ENCODE measurements at regions not wholly inside any gene's neighbourhood (a gene's known extent, or its start where the extent isn't known, plus 50 kb on each side); places are given as distances from the start of the nearest gene placed in this dataset.
"Not testable (repeated sequence)": the region's sequence is repeated elsewhere in the genome, so short reads cannot be mapped to it uniquely, and the experiment has no call there.

GRCh38 chrX:82528525-82528924 lies 979.6 kb upstream of the POU3F4 start:
- no peak for DNase-seq (ENCODE audit: low read depth)

GRCh38 chrX:82534086-82534597 lies 973.9 kb upstream of the POU3F4 start:
- no peak for DNase-seq (ENCODE audit: low read depth)

- DNase-seq (ENCODE audit: low read depth): not testable (repeated sequence)
Observed at GRCh38 chrX:82537205-82537604, 970.9 kb upstream of the POU3F4 start.

GRCh38 chrX:82541822-82542221 lies 966.3 kb upstream of the POU3F4 start:
- DNase-seq (ENCODE audit: low read depth): no peak

- not testable (repeated sequence) for DNase-seq (ENCODE audit: low read depth)
Observed at GRCh38 chrX:82552201-82552600, 955.9 kb upstream of the POU3F4 start.

GRCh38 chrX:82556588-82556987 lies 951.5 kb upstream of the POU3F4 start:
- DNase-seq (ENCODE audit: low read depth): no peak

GRCh38 chrX:82585868-82586267 lies 922.2 kb upstream of the POU3F4 start:
- no peak for DNase-seq (ENCODE audit: low read depth)

GRCh38 chrX:82589410-82589809 lies 918.7 kb upstream of the POU3F4 start:
- DNase-seq (ENCODE audit: low read depth): no peak

- DNase-seq (ENCODE audit: low read depth): no peak
Observed at GRCh38 chrX:82591421-82591820, 916.7 kb upstream of the POU3F4 start.

- no peak for DNase-seq (ENCODE audit: low read depth)
Observed at GRCh38 chrX:82626978-82627377, 881.1 kb upstream of the POU3F4 start.

GRCh38 chrX:82627568-82627967 lies 880.5 kb upstream of the POU3F4 start:
- no peak for DNase-seq (ENCODE audit: low read depth)

- DNase-seq (ENCODE audit: low read depth): no peak
Observed at GRCh38 chrX:82648062-82648461, 860.0 kb upstream of the POU3F4 start.

- DNase-seq (ENCODE audit: low read depth): no peak
Observed at GRCh38 chrX:82649645-82650044, 858.4 kb upstream of the POU3F4 start.

GRCh38 chrX:82658492-82658891 lies 849.6 kb upstream of the POU3F4 start:
- DNase-seq (ENCODE audit: low read depth): no peak

GRCh38 chrX:82666355-82666754 lies 841.7 kb upstream of the POU3F4 start:
- DNase-seq (ENCODE audit: low read depth): no peak

- no peak for DNase-seq (ENCODE audit: low read depth)
Observed at GRCh38 chrX:82675104-82675503, 833.0 kb upstream of the POU3F4 start.

- DNase-seq (ENCODE audit: low read depth): no peak
Observed at GRCh38 chrX:82676386-82676785, 831.7 kb upstream of the POU3F4 start.

- no peak for DNase-seq (ENCODE audit: low read depth)
Observed at GRCh38 chrX:82677286-82677685, 830.8 kb upstream of the POU3F4 start.

GRCh38 chrX:82692991-82693390 lies 815.1 kb upstream of the POU3F4 start:
- no peak for DNase-seq (ENCODE audit: low read depth)

GRCh38 chrX:82695066-82695465 lies 813.0 kb upstream of the POU3F4 start:
- no peak for DNase-seq (ENCODE audit: low read depth)

- no peak for DNase-seq (ENCODE audit: low read depth)
Observed at GRCh38 chrX:82703551-82703950, 804.5 kb upstream of the POU3F4 start.

GRCh38 chrX:82711457-82711856 lies 796.6 kb upstream of the POU3F4 start:
- no peak for DNase-seq (ENCODE audit: low read depth)

- DNase-seq (ENCODE audit: low read depth): no peak
Observed at GRCh38 chrX:82721891-82722290, 786.2 kb upstream of the POU3F4 start.

GRCh38 chrX:82723806-82724205 lies 784.3 kb upstream of the POU3F4 start:
- DNase-seq (ENCODE audit: low read depth): no peak

GRCh38 chrX:82727436-82727835 lies 780.7 kb upstream of the POU3F4 start:
- not testable (repeated sequence) for DNase-seq (ENCODE audit: low read depth)

All from GM04503 (cell line).